ENCODE measurements at regions not wholly inside any gene's neighbourhood (a gene's known extent, or its start where the extent isn't known, plus 50 kb on each side); places are given as distances from the start of the nearest gene placed in this dataset.
"Not testable (repeated sequence)": the region's sequence is repeated elsewhere in the genome, so short reads cannot be mapped to it uniquely, and the experiment has no call there.

GRCh38 chr14:58730792-58731464 lies 93.2 kb downstream of the DACT1 start:
- peak; percentile 28 for DNase-seq (ENCODE audit: low spot score)

- peak; percentile 84 for DNase-seq (ENCODE audit: low spot score)
These were observed 93.9 kb downstream of the DACT1 start for GRCh38 chr14:58731465-58732293.

GRCh38 chr14:58732387-58732786 lies 94.6 kb downstream of the DACT1 start:
- DNase-seq (ENCODE audit: low spot score): no peak

- no peak for DNase-seq (ENCODE audit: low spot score)
These were observed 95.9 kb downstream of the DACT1 start for GRCh38 chr14:58733451-58734208.

- no peak for DNase-seq (ENCODE audit: low spot score)
These were observed 97.8 kb downstream of the DACT1 start for GRCh38 chr14:58735596-58735995.

- DNase-seq (ENCODE audit: low spot score): peak; percentile 32
These were observed 98.8 kb downstream of the DACT1 start for GRCh38 chr14:58736606-58737005.

- DNase-seq (ENCODE audit: low spot score): no peak
These were observed 99.7 kb downstream of the DACT1 start for GRCh38 chr14:58737511-58737910.

GRCh38 chr14:58738189-58738836 lies 100.6 kb downstream of the DACT1 start:
- DNase-seq (ENCODE audit: low spot score): peak; percentile 46

- DNase-seq (ENCODE audit: low spot score): peak; percentile 42
These were observed 101.1 kb downstream of the DACT1 start for GRCh38 chr14:58738876-58739275.

- DNase-seq (ENCODE audit: low spot score): no peak
These were observed 101.9 kb downstream of the DACT1 start for GRCh38 chr14:58739674-58740073.

- no peak for DNase-seq (ENCODE audit: low spot score)
These were observed 102.7 kb downstream of the DACT1 start for GRCh38 chr14:58740379-58740935.

GRCh38 chr14:58744801-58745394 lies 107.1 kb downstream of the DACT1 start:
- DNase-seq (ENCODE audit: low spot score): no peak

GRCh38 chr14:58746261-58746660 lies 108.5 kb downstream of the DACT1 start:
- no peak for DNase-seq (ENCODE audit: low spot score)

- DNase-seq (ENCODE audit: low spot score): no peak
These were observed 108.9 kb downstream of the DACT1 start for GRCh38 chr14:58746701-58747100.

- DNase-seq (ENCODE audit: low spot score): peak; percentile 73
These were observed 109.4 kb downstream of the DACT1 start for GRCh38 chr14:58747181-58747580.

GRCh38 chr14:58748251-58748650 lies 110.5 kb downstream of the DACT1 start:
- DNase-seq (ENCODE audit: low spot score): not testable (repeated sequence)

- DNase-seq (ENCODE audit: low spot score): peak; percentile 62
These were observed 111.4 kb downstream of the DACT1 start for GRCh38 chr14:58749066-58749669.

- no peak for DNase-seq (ENCODE audit: low spot score)
These were observed 112.8 kb downstream of the DACT1 start for GRCh38 chr14:58750321-58751269.

GRCh38 chr14:58751788-58752187 lies 114.0 kb downstream of the DACT1 start:
- DNase-seq (ENCODE audit: low spot score): no peak

- no peak for DNase-seq (ENCODE audit: low spot score)
These were observed 114.5 kb downstream of the DACT1 start for GRCh38 chr14:58752289-58752688.

Measured in GM03348 (cell line).